Inflammatory macrophage (primary cell): ENCODE measurements at regions not wholly inside any gene's neighbourhood (a gene's known extent, or its start where the extent isn't known, plus 50 kb on each side); places are given as distances from the start of the nearest gene placed in this dataset.
A peak's percentile ranks its signal among the peaks of the same experiment; 100 is the strongest.

Source experiments
- DNase-seq, 2 donors: peaks; one replicate each; pipeline ENCODE4 v3.0.0-alpha.2; 2020 to 2022

- no peak for DNase-seq
Observed at GRCh38 chr4:32112891-32113290, 1392.7 kb downstream of the PCDH7 start.

- DNase-seq: no peak
Observed at GRCh38 chr4:32117693-32118092, 1397.5 kb downstream of the PCDH7 start.

- DNase-seq: no peak
Observed at GRCh38 chr4:32119907-32120306, 1399.7 kb downstream of the PCDH7 start.

- DNase-seq: no peak
Observed at GRCh38 chr4:32128549-32128948, 1408.4 kb downstream of the PCDH7 start.

GRCh38 chr4:32129967-32130366 lies 1409.8 kb downstream of the PCDH7 start:
- no peak for DNase-seq

GRCh38 chr4:32133141-32133540 lies 1413.0 kb downstream of the PCDH7 start:
- no peak for DNase-seq

GRCh38 chr4:32133734-32134133 lies 1413.6 kb downstream of the PCDH7 start:
- DNase-seq: no peak

- no peak for DNase-seq
Observed at GRCh38 chr4:32135642-32136041, 1415.5 kb downstream of the PCDH7 start.

- no peak for DNase-seq
Observed at GRCh38 chr4:32136081-32136787, 1416.1 kb downstream of the PCDH7 start.

GRCh38 chr4:32140636-32141035 lies 1420.5 kb downstream of the PCDH7 start:
- no peak for DNase-seq

- DNase-seq: no peak
Observed at GRCh38 chr4:32142075-32142474, 1421.9 kb downstream of the PCDH7 start.

- no peak for DNase-seq
Observed at GRCh38 chr4:32145987-32146386, 1425.8 kb downstream of the PCDH7 start.

- no peak for DNase-seq
Observed at GRCh38 chr4:32147446-32148085, 1427.4 kb downstream of the PCDH7 start.

- DNase-seq: no peak
Observed at GRCh38 chr4:32148111-32148666, 1428.0 kb downstream of the PCDH7 start.

GRCh38 chr4:32158961-32159360 lies 1438.8 kb downstream of the PCDH7 start:
- DNase-seq: no peak

- DNase-seq: no peak
Observed at GRCh38 chr4:32161392-32161791, 1441.2 kb downstream of the PCDH7 start.

GRCh38 chr4:32163125-32163524 lies 1443.0 kb downstream of the PCDH7 start:
- DNase-seq: peak in 1 of 2 donors; percentile 71

GRCh38 chr4:32169841-32170240 lies 1449.7 kb downstream of the PCDH7 start:
- no peak for DNase-seq

- DNase-seq: no peak
Observed at GRCh38 chr4:32172086-32172485, 1451.9 kb downstream of the PCDH7 start.

- DNase-seq: no peak
Observed at GRCh38 chr4:32172761-32173160, 1452.6 kb downstream of the PCDH7 start.

- no peak for DNase-seq
Observed at GRCh38 chr4:32180086-32180485, 1459.9 kb downstream of the PCDH7 start.

- no peak for DNase-seq
Observed at GRCh38 chr4:32184186-32184585, 1464.0 kb downstream of the PCDH7 start.

- no peak for DNase-seq
Observed at GRCh38 chr4:32189130-32189529, 1469.0 kb downstream of the PCDH7 start.

- DNase-seq: no peak
Observed at GRCh38 chr4:32189788-32190187, 1469.6 kb downstream of the PCDH7 start.
